ENCODE measurements at regions not wholly inside any gene's neighbourhood (a gene's known extent, or its start where the extent isn't known, plus 50 kb on each side); places are given as distances from the start of the nearest gene placed in this dataset.

GRCh38 chr12:60803147-60803546, 1207.3 kb downstream of the SLC16A7 start:
- Histone ChIP-seq H3K4me3 (replicated peaks in 1 of 4; ENCODE audit: control extremely low read depth in 1 of 4, insufficient read depth in 1 of 4, low read depth in 3 of 4, low read length in 4 of 4) (no peak overlapping the region), H3K4me1 (ENCODE audit: control insufficient read depth, extremely low read depth, insufficient read depth, low read length) (no peaks in the 10 kb centered on the region), H2AFZ (ENCODE audit: low read length) (no peak overlapping the region), H4K20me1 (ENCODE audit: control insufficient read depth, extremely low read depth, insufficient read depth, low read length) (no peaks in the 10 kb centered on the region), H3K27ac (ENCODE audit: insufficient read depth, low read length) (no peak overlapping the region), H3K9ac (ENCODE audit: insufficient read depth, low read length) (no peak overlapping the region), H3K36me3 (ENCODE audit: control insufficient read depth, insufficient read depth, low read length) (no peaks in the 10 kb centered on the region), H3K27me3 (ENCODE audit: control insufficient read depth, insufficient read depth, low read length) (no peaks in the 10 kb centered on the region), H3K9me3 (ENCODE audit: control insufficient read depth, insufficient read depth, low read depth, low read length) (no peaks in the 10 kb centered on the region), H3K79me2 (ENCODE audit: control insufficient read depth, insufficient read depth, low read length) (no peaks in the 10 kb centered on the region), H3K4me2 (ENCODE audit: extremely low read depth, insufficient read depth, low read length) (no peak overlapping the region)
- TF ChIP-seq EZH2 (IDR thresholded peaks at IDR 0.05; ENCODE audit: low read length, missing control alignments) (no peak), CTCF (conservative IDR thresholded peaks at IDR 0.05 in 1 of 2, IDR thresholded peaks at IDR 0.05 in 1 of 2; ENCODE audit: low read depth in 1 of 2, low read length in 2 of 2) (no peak)
- no peak for DNase-seq (ENCODE audit: low read depth in 2 of 2)

- Histone ChIP-seq H4K20me1 (ENCODE audit: control insufficient read depth, extremely low read depth, insufficient read depth, low read length) (no peaks in the 10 kb centered on the region), H3K4me3 (replicated peaks in 1 of 4; ENCODE audit: control extremely low read depth in 1 of 4, insufficient read depth in 1 of 4, low read depth in 3 of 4, low read length in 4 of 4) (no peak overlapping the region), H3K4me1 (ENCODE audit: control insufficient read depth, extremely low read depth, insufficient read depth, low read length) (no peaks in the 10 kb centered on the region), H2AFZ (ENCODE audit: low read length) (no peak overlapping the region), H3K4me2 (ENCODE audit: extremely low read depth, insufficient read depth, low read length) (no peak overlapping the region), H3K36me3 (ENCODE audit: control insufficient read depth, insufficient read depth, low read length) (no peaks in the 10 kb centered on the region), H3K27ac (ENCODE audit: insufficient read depth, low read length) (no peak overlapping the region), H3K9ac (ENCODE audit: insufficient read depth, low read length) (no peak overlapping the region), H3K79me2 (ENCODE audit: control insufficient read depth, insufficient read depth, low read length) (no peaks in the 10 kb centered on the region), H3K9me3 (ENCODE audit: control insufficient read depth, insufficient read depth, low read depth, low read length) (no peaks in the 10 kb centered on the region), H3K27me3 (ENCODE audit: control insufficient read depth, insufficient read depth, low read length) (no peaks in the 10 kb centered on the region)
- DNase-seq (ENCODE audit: low read depth in 2 of 2) = no peak
- TF ChIP-seq EZH2 (IDR thresholded peaks at IDR 0.05; ENCODE audit: low read length, missing control alignments) (no peak), CTCF (conservative IDR thresholded peaks at IDR 0.05 in 1 of 2, IDR thresholded peaks at IDR 0.05 in 1 of 2; ENCODE audit: low read depth in 1 of 2, low read length in 2 of 2) (no peak)
Observed at GRCh38 chr12:60805364-60805763, 1209.5 kb downstream of the SLC16A7 start.

- DNase-seq (ENCODE audit: low read depth in 2 of 2) = no peak
- Histone ChIP-seq H3K9ac (ENCODE audit: insufficient read depth, low read length) (no peak overlapping the region), H3K79me2 (ENCODE audit: control insufficient read depth, insufficient read depth, low read length) (no peaks in the 10 kb centered on the region), H3K9me3 (ENCODE audit: control insufficient read depth, insufficient read depth, low read depth, low read length) (no peaks in the 10 kb centered on the region), H3K27ac (ENCODE audit: insufficient read depth, low read length) (no peak overlapping the region), H2AFZ (ENCODE audit: low read length) (no peak overlapping the region), H3K27me3 (ENCODE audit: control insufficient read depth, insufficient read depth, low read length) (no peaks in the 10 kb centered on the region), H3K4me3 (replicated peaks in 1 of 4; ENCODE audit: control extremely low read depth in 1 of 4, insufficient read depth in 1 of 4, low read depth in 3 of 4, low read length in 4 of 4) (no peak overlapping the region), H3K36me3 (ENCODE audit: control insufficient read depth, insufficient read depth, low read length) (no peaks in the 10 kb centered on the region), H3K4me2 (ENCODE audit: extremely low read depth, insufficient read depth, low read length) (no peak overlapping the region), H3K4me1 (ENCODE audit: control insufficient read depth, extremely low read depth, insufficient read depth, low read length) (no peaks in the 10 kb centered on the region), H4K20me1 (ENCODE audit: control insufficient read depth, extremely low read depth, insufficient read depth, low read length) (no peaks in the 10 kb centered on the region)
- TF ChIP-seq EZH2 (IDR thresholded peaks at IDR 0.05; ENCODE audit: low read length, missing control alignments) = no peak
- TF ChIP-seq CTCF (conservative IDR thresholded peaks at IDR 0.05 in 1 of 2, IDR thresholded peaks at IDR 0.05 in 1 of 2; ENCODE audit: low read depth in 1 of 2, low read length in 2 of 2) = no peak
Observed at GRCh38 chr12:60819794-60820193, 1224.0 kb downstream of the SLC16A7 start.

Data from fibroblast of lung (primary cell).